ENCODE measurements at regions not wholly inside any gene's neighbourhood (a gene's known extent, or its start where the extent isn't known, plus 50 kb on each side); places are given as distances from the start of the nearest gene placed in this dataset.
A peak's percentile ranks its signal among the peaks of the same experiment; 100 is the strongest.

GRCh38 chr15:98121957-98122356, 161.5 kb downstream of the ARRDC4 start:
- no peak for DNase-seq (ENCODE audit: low read depth in 2 of 2)
- Histone ChIP-seq H3K36me3 (ENCODE audit: control insufficient read depth, insufficient read depth, low read length) (no peaks in the 10 kb centered on the region), H3K9ac (ENCODE audit: insufficient read depth, low read length) (no peak overlapping the region), H2AFZ (ENCODE audit: low read length) (no peak overlapping the region), H3K27me3 (ENCODE audit: control insufficient read depth, insufficient read depth, low read length) (no peaks in the 10 kb centered on the region), H3K27ac (ENCODE audit: insufficient read depth, low read length) (no peak overlapping the region), H3K79me2 (ENCODE audit: control insufficient read depth, insufficient read depth, low read length) (no peaks in the 10 kb centered on the region), H4K20me1 (ENCODE audit: control insufficient read depth, extremely low read depth, insufficient read depth, low read length) (no peaks in the 10 kb centered on the region), H3K4me3 (replicated peaks in 1 of 4; ENCODE audit: control extremely low read depth in 1 of 4, insufficient read depth in 1 of 4, low read depth in 3 of 4, low read length in 4 of 4) (no peak overlapping the region), H3K4me2 (ENCODE audit: extremely low read depth, insufficient read depth, low read length) (no peak overlapping the region), H3K4me1 (ENCODE audit: control insufficient read depth, extremely low read depth, insufficient read depth, low read length) (peaks cover 5% of the 10 kb centered on the region), H3K9me3 (ENCODE audit: control insufficient read depth, insufficient read depth, low read depth, low read length) (no peaks in the 10 kb centered on the region)
- TF ChIP-seq EZH2 (IDR thresholded peaks at IDR 0.05; ENCODE audit: low read length, missing control alignments) (no peak), CTCF (conservative IDR thresholded peaks at IDR 0.05 in 1 of 2, IDR thresholded peaks at IDR 0.05 in 1 of 2; ENCODE audit: low read depth in 1 of 2, low read length in 2 of 2) (no peak)

- DNase-seq (ENCODE audit: low read depth in 2 of 2) = no peak
- Histone ChIP-seq H3K4me2 (ENCODE audit: extremely low read depth, insufficient read depth, low read length) (no peak overlapping the region), H3K79me2 (ENCODE audit: control insufficient read depth, insufficient read depth, low read length) (no peaks in the 10 kb centered on the region), H3K4me1 (ENCODE audit: control insufficient read depth, extremely low read depth, insufficient read depth, low read length) (peaks cover 5% of the 10 kb centered on the region), H3K9ac (ENCODE audit: insufficient read depth, low read length) (no peak overlapping the region), H3K27me3 (ENCODE audit: control insufficient read depth, insufficient read depth, low read length) (no peaks in the 10 kb centered on the region), H4K20me1 (ENCODE audit: control insufficient read depth, extremely low read depth, insufficient read depth, low read length) (no peaks in the 10 kb centered on the region), H3K36me3 (ENCODE audit: control insufficient read depth, insufficient read depth, low read length) (no peaks in the 10 kb centered on the region), H3K9me3 (ENCODE audit: control insufficient read depth, insufficient read depth, low read depth, low read length) (no peaks in the 10 kb centered on the region), H3K4me3 (replicated peaks in 1 of 4; ENCODE audit: control extremely low read depth in 1 of 4, insufficient read depth in 1 of 4, low read depth in 3 of 4, low read length in 4 of 4) (no peak overlapping the region), H3K27ac (ENCODE audit: insufficient read depth, low read length) (no peak overlapping the region), H2AFZ (ENCODE audit: low read length) (no peak overlapping the region)
- TF ChIP-seq EZH2 (IDR thresholded peaks at IDR 0.05; ENCODE audit: low read length, missing control alignments) = no peak
- TF ChIP-seq CTCF (conservative IDR thresholded peaks at IDR 0.05 in 1 of 2, IDR thresholded peaks at IDR 0.05 in 1 of 2; ENCODE audit: low read depth in 1 of 2, low read length in 2 of 2) = no peak
These were observed 162.8 kb downstream of the ARRDC4 start for GRCh38 chr15:98123297-98123696.

GRCh38 chr15:98123834-98124233, 163.3 kb downstream of the ARRDC4 start:
- no peaks in the 10 kb centered on the region for H3K79me2 ChIP-seq (ENCODE audit: control insufficient read depth, insufficient read depth, low read length)
- no peak overlapping the region for H3K27ac ChIP-seq (ENCODE audit: insufficient read depth, low read length)
- H3K9ac ChIP-seq (ENCODE audit: insufficient read depth, low read length) = no peak overlapping the region
- no peak overlapping the region for H3K4me2 ChIP-seq (ENCODE audit: extremely low read depth, insufficient read depth, low read length)
- peaks cover 5% of the 10 kb centered on the region for H3K4me1 ChIP-seq (ENCODE audit: control insufficient read depth, extremely low read depth, insufficient read depth, low read length)
- TF ChIP-seq CTCF (conservative IDR thresholded peaks at IDR 0.05 in 1 of 2, IDR thresholded peaks at IDR 0.05 in 1 of 2; ENCODE audit: low read depth in 1 of 2, low read length in 2 of 2) (no peak), EZH2 (IDR thresholded peaks at IDR 0.05; ENCODE audit: low read length, missing control alignments) (no peak)
- H4K20me1 ChIP-seq (ENCODE audit: control insufficient read depth, extremely low read depth, insufficient read depth, low read length) = no peaks in the 10 kb centered on the region
- H3K9me3 ChIP-seq (ENCODE audit: control insufficient read depth, insufficient read depth, low read depth, low read length) = no peaks in the 10 kb centered on the region
- no peak overlapping the region for H3K4me3 ChIP-seq (replicated peaks in 1 of 4; ENCODE audit: control extremely low read depth in 1 of 4, insufficient read depth in 1 of 4, low read depth in 3 of 4, low read length in 4 of 4)
- no peak overlapping the region for H2AFZ ChIP-seq (ENCODE audit: low read length)
- no peaks in the 10 kb centered on the region for H3K36me3 ChIP-seq (ENCODE audit: control insufficient read depth, insufficient read depth, low read length)
- peak in 1 of 2 donors; percentile 15 for DNase-seq (ENCODE audit: low read depth in 2 of 2)
- H3K27me3 ChIP-seq (ENCODE audit: control insufficient read depth, insufficient read depth, low read length) = no peaks in the 10 kb centered on the region
